Caco-2 (cell line): ENCODE measurements at regions not wholly inside any gene's neighbourhood (a gene's known extent, or its start where the extent isn't known, plus 50 kb on each side); places are given as distances from the start of the nearest gene placed in this dataset.

ENCODE experiments used
- BruUV-seq: library from RNA; stranded (reverse); fragments of 400-500 nt; replicated peaks from 2 replicates; lab custom pipeline; 2021; lab: Mats Ljungman, UMichigan
- CTCF ChIA-PET: fragments of 300-600 bp; sonication (Branson Sonifier 250); formaldehyde crosslinking; loops from one replicate; lab custom pipeline; 2022; ENCODE audit warnings: antibody characterized with exemption; lab: Charles Lee
- POLR2A ChIA-PET: fragments of 300-600 bp; sonication (Branson Sonifier 250); formaldehyde crosslinking; loops from one replicate; lab custom pipeline; 2022; ENCODE audit warnings: antibody characterized with exemption; lab: Charles Lee
- DNase-seq, 2 experiments: peaks; one replicate each; pipeline versions ENCODE4 v3.0.0 to v3.0.0-alpha.2; 2020 to 2022
- H3K27me3 ChIP-seq: replicated peaks from 2 replicates; pipeline ENCODE4 v1.6.0; 2011; ENCODE audit warnings: low read length; ENCODE audit not compliant: control insufficient read depth, insufficient read depth
- H3K36me3 ChIP-seq: 2 replicates; pipeline ENCODE4 v1.5.1; 2011; ENCODE audit warnings: low read length; ENCODE audit not compliant: control insufficient read depth, insufficient read depth
- H3K4me1 ChIP-seq: fragments of 250-450 bp; sonication (Bioruptor Pico); 2 replicates; pipeline ENCODE4 v1.5.1; 2020; ENCODE audit warnings: mild to moderate bottlenecking
- H3K4me3 ChIP-seq: 2 replicates; pipeline ENCODE4 v1.5.1; 2011; ENCODE audit warnings: low read depth, mild to moderate bottlenecking, control low read depth, low read length
- H3K9me3 ChIP-seq: fragments of 250-450 bp; sonication (Bioruptor Pico); 2 replicates; pipeline ENCODE4 v1.5.1; 2020; ENCODE audit warnings: mild to moderate bottlenecking, moderate library complexity
- H3K27ac Mint-ChIP-seq: one replicate; pipeline ENCODE4 v1.8.0; 2022; ENCODE audit warnings: mixed read lengths; ENCODE audit not compliant: unreplicated experiment
- H3K27me3 Mint-ChIP-seq: one replicate; pipeline ENCODE4 v1.8.0; 2022; ENCODE audit warnings: mixed read lengths; ENCODE audit not compliant: insufficient read depth, unreplicated experiment
- H3K36me3 Mint-ChIP-seq: one replicate; pipeline ENCODE4 v1.8.0; 2022; ENCODE audit warnings: mild to moderate bottlenecking, mixed read lengths; ENCODE audit not compliant: insufficient read depth, unreplicated experiment
- H3K4me1 Mint-ChIP-seq: one replicate; pipeline ENCODE4 v1.8.0; 2022; ENCODE audit warnings: low read depth, mixed read lengths; ENCODE audit not compliant: unreplicated experiment
- H3K4me3 Mint-ChIP-seq: one replicate; pipeline ENCODE4 v1.8.0; 2022; ENCODE audit warnings: mild to moderate bottlenecking, moderate library complexity, mixed read lengths; ENCODE audit not compliant: unreplicated experiment
- H3K9me3 Mint-ChIP-seq: one replicate; pipeline ENCODE4 v1.8.0; 2022; ENCODE audit warnings: mixed read lengths; ENCODE audit not compliant: unreplicated experiment
- CTCF ChIP-seq, 2 experiments: fragments of 200-600 bp in 1 of 2; IDR thresholded peaks; 1 replicate in 1 of 2; 2 replicates in 1 of 2; pipeline versions ENCODE4 v1.5.1 to v1.8.0; 2011 to 2022; ENCODE audit warnings: antibody characterized with exemption in 1 of 2, control low read depth in 1 of 2, inconsistent platforms in 1 of 2, low read depth in 1 of 2, low read length in 1 of 2, mild to moderate bottlenecking in 1 of 2, moderate library complexity in 1 of 2; ENCODE audit not compliant: insufficient read depth in 1 of 2, severe bottlenecking in 1 of 2, unreplicated experiment in 1 of 2
- intact Hi-C: fragments of 100-400 bp; cut with micrococcal nuclease; formaldehyde crosslinking; loops from one replicate; pipeline ENCODE4 v1.10.0; 2022; ENCODE audit not compliant: unreplicated experiment

GRCh38 chr3:80159990-80160506 is 392.2 kb upstream of the ROBO1 start:
- Mint-ChIP-seq H3K4me1 (no peaks in the 10 kb centered on the region), H3K4me3 (no peak overlapping the region), H3K27ac (no peak overlapping the region), H3K36me3 (no peaks in the 10 kb centered on the region), H3K9me3 (no peaks in the 10 kb centered on the region), H3K27me3 (no peaks in the 10 kb centered on the region)
- intact Hi-C loops, result no loop called here
- BruUV-seq, result no TSS peak
- Histone ChIP-seq H3K4me1 (no peaks in the 10 kb centered on the region), H3K27me3 (no peaks in the 10 kb centered on the region), H3K36me3 (no peaks in the 10 kb centered on the region), H3K9me3 (no peaks in the 10 kb centered on the region), H3K4me3 (no peak overlapping the region)
- TF ChIP-seq CTCF (IDR thresholded peaks at IDR 0.05; ENCODE audit: insufficient read depth in 1 of 2, low read depth in 1 of 2, low read length in 1 of 2, severe bottlenecking in 1 of 2, unreplicated experiment in 1 of 2), result no peak
- CTCF ChIA-PET, result no interaction called here
- no peak for DNase-seq
- POLR2A ChIA-PET, result no interaction called here

GRCh38 chr3:80158332-80158731 is 390.5 kb upstream of the ROBO1 start:
- no peaks in the 10 kb centered on the region for H3K9me3 Mint-ChIP-seq
- no peaks in the 10 kb centered on the region for H3K4me1 Mint-ChIP-seq
- H3K4me3 ChIP-seq, result no peak overlapping the region
- no peak for DNase-seq
- no peak overlapping the region for H3K27ac Mint-ChIP-seq
- no peaks in the 10 kb centered on the region for H3K36me3 Mint-ChIP-seq
- no peaks in the 10 kb centered on the region for H3K9me3 ChIP-seq
- BruUV-seq, result no TSS peak
- H3K4me3 Mint-ChIP-seq, result no peak overlapping the region
- POLR2A ChIA-PET, result no interaction called here
- intact Hi-C loops, result no loop called here
- H3K27me3 Mint-ChIP-seq, result no peaks in the 10 kb centered on the region
- CTCF ChIA-PET, result no interaction called here
- no peak for TF ChIP-seq CTCF (IDR thresholded peaks at IDR 0.05; ENCODE audit: insufficient read depth in 1 of 2, low read depth in 1 of 2, low read length in 1 of 2, severe bottlenecking in 1 of 2, unreplicated experiment in 1 of 2)
- H3K36me3 ChIP-seq, result no peaks in the 10 kb centered on the region
- no peaks in the 10 kb centered on the region for H3K27me3 ChIP-seq
- no peaks in the 10 kb centered on the region for H3K4me1 ChIP-seq

- ChIA-PET CTCF (no interaction called here), POLR2A (no interaction called here)
- no peaks in the 10 kb centered on the region for H3K27me3 Mint-ChIP-seq
- H3K4me1 ChIP-seq, result no peaks in the 10 kb centered on the region
- no peaks in the 10 kb centered on the region for H3K4me1 Mint-ChIP-seq
- H3K27ac Mint-ChIP-seq, result no peak overlapping the region
- no peak overlapping the region for H3K4me3 ChIP-seq
- H3K36me3 ChIP-seq, result no peaks in the 10 kb centered on the region
- no peaks in the 10 kb centered on the region for H3K9me3 Mint-ChIP-seq
- H3K9me3 ChIP-seq, result no peaks in the 10 kb centered on the region
- BruUV-seq, result no TSS peak
- intact Hi-C loops, result no loop called here
- no peak for DNase-seq
- no peak for TF ChIP-seq CTCF (IDR thresholded peaks at IDR 0.05; ENCODE audit: insufficient read depth in 1 of 2, low read depth in 1 of 2, low read length in 1 of 2, severe bottlenecking in 1 of 2, unreplicated experiment in 1 of 2)
- no peaks in the 10 kb centered on the region for H3K36me3 Mint-ChIP-seq
- no peak overlapping the region for H3K4me3 Mint-ChIP-seq
- no peaks in the 10 kb centered on the region for H3K27me3 ChIP-seq
Measured at GRCh38 chr3:80157546-80157945, 389.7 kb upstream of the ROBO1 start.
